ENCODE measurements at regions not wholly inside any gene's neighbourhood (a gene's known extent, or its start where the extent isn't known, plus 50 kb on each side); places are given as distances from the start of the nearest gene placed in this dataset.
"Not testable (repeated sequence)": the region's sequence is repeated elsewhere in the genome, so short reads cannot be mapped to it uniquely, and the experiment has no call there.

- no peak for DNase-seq
Observed at GRCh38 chrX:85808217-85808616, 239.1 kb downstream of the CHM start.

- DNase-seq: not testable (repeated sequence)
Observed at GRCh38 chrX:85772391-85772790, 275.0 kb downstream of the CHM start.

GRCh38 chrX:85765651-85766050 lies 281.7 kb downstream of the CHM start:
- DNase-seq: no peak

DNA sequence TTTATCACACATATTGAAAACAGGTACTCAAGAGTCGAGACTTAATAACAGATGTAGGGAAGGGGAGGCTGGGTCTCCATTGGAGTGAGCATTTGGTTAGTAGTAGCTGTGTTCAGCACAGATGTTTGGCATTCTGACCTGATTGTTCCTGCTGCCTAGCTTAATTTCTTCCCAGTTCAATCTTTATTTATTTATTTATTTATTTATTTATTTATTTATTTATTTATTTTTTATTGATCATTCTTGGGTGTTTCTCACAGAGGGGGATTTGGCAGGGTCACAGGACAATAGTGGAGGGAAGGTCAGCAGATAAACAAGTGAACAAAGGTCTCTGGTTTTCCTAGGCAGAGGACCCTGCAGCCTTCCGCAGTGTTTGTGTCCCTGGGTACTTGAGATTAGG lies 324.3 kb downstream of the CHM start:
- not testable (repeated sequence) for DNase-seq

DNA sequence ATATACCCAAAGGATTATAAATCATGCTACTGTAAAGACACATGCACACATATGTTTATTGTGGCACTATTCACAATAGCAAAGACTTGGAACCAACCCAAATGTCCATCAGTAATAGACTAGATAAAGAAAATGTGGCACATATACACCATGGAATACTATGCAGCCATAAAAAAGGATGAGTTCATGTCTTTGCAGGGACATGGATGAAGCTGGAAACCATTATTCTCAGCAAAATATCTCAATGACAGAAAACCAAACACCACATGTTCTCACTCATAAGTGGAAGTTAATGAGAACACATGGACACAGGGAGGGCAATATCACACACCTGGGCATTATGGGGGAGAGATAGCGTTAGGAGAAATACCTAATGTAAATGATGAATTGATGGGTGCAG lies 323.8 kb upstream of the POF1B start:
- DNase-seq: not testable (repeated sequence)

- DNase-seq: no peak
Observed at GRCh38 chrX:85698921-85699320, 319.5 kb upstream of the POF1B start.

GRCh38 chrX:85685843-85686242 lies 306.4 kb upstream of the POF1B start:
- DNase-seq: no peak

DNA sequence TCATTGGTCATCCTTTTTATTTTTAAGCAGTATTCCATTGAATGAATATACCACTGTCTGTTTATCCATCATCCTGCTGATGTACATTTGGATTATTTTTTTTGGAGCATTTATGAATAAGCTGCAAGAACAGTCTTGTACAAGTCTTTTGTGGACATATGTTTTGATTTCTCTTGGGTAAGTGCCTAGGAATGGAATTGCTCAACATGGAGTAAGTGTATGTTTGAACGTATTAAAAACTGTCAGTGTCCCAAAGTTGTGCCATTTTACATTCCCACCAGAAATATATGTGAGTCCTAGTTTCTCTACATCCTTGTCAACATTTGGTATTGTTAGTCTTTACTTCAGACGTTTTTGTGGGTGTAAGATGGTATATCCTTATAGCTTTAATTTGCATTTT lies 287.0 kb upstream of the POF1B start:
- DNase-seq: no peak

- DNase-seq: not testable (repeated sequence)
Observed at GRCh38 chrX:85663970-85664369, 284.5 kb upstream of the POF1B start.

DNA sequence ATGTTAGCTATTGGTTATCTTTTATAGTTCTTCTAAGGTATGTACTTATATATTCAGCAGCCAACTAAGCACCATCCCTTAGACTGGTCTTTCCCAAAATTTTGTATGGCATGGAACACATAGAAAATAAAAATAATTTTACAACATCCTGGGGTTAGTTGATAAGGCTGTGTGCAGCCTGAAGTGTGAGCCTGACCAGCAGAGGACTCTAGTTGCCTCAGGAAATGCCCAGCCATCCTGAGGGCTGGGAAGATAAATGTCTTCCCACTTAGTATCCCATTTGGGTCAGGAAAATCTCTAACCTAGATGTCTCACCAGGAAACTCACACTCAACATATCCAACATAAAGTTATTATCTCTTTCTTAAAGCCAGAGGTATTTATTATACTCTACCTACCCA lies 251.4 kb upstream of the POF1B start:
- no peak for DNase-seq

GRCh38 chrX:85627363-85627762 lies 247.9 kb upstream of the POF1B start:
- peak; percentile 0 for DNase-seq

- DNase-seq: no peak
Observed at GRCh38 chrX:85622635-85623034, 243.2 kb upstream of the POF1B start.

GRCh38 chrX:85620466-85620865 lies 241.0 kb upstream of the POF1B start:
- peak; percentile 24 for DNase-seq

- no peak for DNase-seq
Observed at GRCh38 chrX:85619962-85620361, 240.5 kb upstream of the POF1B start.

DNA sequence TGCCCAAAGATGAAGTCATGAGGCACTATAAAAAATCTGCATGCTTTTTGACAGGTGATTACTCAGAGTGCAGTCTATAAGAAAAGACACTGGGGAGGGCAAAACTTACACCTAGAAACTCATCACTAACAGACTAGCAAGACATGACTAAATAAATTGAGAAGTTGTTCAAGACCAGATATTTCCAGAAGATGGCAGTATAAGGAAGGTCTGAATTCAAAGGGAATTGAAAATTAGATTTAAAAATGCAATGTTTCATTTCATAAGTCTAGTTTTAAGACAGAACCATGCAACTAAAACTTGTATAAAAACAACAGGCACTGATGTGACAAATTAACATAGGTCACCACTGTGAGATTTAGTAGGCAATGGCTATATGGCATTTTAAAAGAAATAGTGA lies 232.5 kb upstream of the POF1B start:
- no peak for DNase-seq

DNA sequence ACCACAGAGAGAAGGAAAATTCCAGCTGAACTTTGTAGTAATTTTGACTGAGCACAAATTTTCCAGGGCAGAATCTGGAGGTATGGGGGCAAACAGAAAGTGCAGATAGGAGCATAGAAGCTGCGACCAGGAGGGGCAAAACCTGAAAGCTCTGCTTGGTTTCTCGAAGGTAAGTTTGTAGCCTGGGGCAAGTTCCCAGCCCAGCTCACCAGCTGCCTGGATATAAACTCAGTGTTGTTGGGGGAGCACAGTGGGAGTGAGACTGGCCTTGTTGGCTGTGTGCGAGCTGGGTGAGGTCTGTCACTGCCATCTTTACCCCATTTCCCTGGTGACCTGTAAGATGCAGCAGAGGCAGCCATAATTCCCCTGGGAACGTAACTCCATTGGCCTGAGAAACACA lies 213.5 kb upstream of the POF1B start:
- DNase-seq: no peak

GRCh38 chrX:85591536-85591935 lies 212.1 kb upstream of the POF1B start:
- DNase-seq: no peak

- DNase-seq: no peak
Observed at GRCh38 chrX:85590638-85591037, 211.2 kb upstream of the POF1B start.

DNA sequence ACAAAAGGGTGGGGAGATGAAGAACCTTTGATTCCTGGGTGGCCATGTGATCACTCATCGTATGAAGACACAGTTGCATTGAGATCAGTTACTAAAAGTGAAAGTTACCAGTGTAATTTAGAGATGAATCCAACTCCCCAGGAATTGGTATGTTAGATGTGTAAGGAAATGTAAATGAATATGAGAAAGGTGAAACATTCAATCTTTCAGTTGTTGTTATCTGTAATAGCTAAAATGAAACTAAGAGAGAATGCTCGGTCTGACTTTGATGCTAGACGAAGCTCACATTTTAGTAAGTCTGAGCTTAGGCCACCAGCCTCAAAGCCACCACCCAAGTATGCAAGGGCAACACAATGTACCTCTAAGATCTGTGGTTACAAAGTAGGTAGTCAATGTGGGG lies 194.3 kb upstream of the POF1B start:
- no peak for DNase-seq

- DNase-seq: no peak
Observed at GRCh38 chrX:85570496-85570895, 191.0 kb upstream of the POF1B start.

DNA sequence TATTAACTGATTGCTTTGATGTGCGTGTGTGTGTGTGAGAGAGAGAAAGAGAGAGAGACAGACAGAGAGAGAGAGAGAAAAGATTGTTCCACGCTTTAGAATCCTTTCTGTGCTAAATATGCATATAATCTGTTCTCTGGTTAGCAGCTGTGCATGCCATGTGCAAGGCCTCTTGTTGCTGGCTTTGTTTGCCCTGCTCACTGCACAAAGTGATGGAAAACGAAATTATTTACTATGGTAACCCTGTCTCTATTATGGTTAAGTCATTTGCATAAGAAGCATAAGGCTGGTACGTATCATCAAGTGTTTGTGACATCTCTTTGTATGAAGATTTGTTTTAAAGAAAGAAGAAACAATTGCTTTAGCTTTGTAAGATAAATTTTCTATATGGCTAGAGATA lies 190.2 kb upstream of the POF1B start:
- DNase-seq: peak; percentile 37

DNA sequence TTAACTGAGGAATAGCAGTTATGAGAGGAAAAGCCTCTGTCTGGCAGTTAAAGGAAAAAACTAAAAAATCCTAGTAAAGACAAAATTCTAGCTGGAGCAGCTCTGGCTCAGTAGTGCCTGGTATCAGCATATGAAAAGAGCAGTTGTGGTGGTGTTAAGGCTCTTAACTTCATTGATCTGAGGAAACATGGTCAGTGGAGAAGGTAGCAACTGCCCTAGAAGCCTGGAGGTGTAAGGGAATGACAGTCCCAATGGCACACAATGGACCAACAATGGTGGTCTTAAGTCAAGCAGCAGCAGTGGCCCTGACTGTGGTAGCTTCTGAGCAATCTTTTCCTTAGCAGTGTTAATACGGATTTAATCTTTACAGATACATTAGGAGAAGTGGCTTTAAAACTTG lies 189.6 kb upstream of the POF1B start:
- no peak for DNase-seq

- no peak for DNase-seq
Observed at GRCh38 chrX:85561231-85561630, 181.8 kb upstream of the POF1B start.

DNA sequence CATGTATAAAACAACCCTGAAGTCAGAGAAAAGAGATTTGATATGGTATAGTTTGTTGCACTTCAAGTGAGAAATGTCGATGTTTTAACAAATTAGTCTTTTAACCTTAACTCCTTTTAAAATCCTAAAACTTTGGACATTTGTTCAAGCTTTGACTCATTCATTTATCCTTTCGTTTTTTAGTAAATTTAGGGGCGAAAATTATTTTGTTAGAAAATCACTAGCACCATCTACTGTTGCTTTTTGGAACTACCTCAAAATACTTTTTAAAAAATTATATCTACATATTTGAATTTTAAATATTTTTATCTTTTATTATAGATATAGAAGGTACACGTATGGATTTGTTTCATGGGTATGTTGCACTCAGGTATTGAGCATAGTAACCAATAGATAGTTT lies 165.1 kb upstream of the POF1B start:
- no peak for DNase-seq

DNA sequence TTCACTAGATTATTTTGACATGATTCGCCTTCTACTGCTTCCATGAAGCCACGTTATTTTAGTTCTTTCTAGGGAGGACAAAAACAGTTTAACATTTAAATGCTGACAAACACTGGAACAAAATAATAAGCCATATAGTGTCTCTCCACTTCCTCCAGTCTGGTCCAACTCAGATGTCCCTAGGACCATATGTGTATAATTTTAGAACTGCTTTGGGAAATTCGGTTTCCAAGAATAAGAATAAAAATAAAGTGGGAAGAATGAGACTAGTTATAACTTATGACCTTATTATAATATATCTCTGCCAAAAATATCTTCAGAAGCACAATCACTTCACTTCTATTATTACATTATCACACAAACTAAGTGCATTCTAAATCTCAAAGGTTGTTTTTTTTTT lies 164.4 kb upstream of the POF1B start:
- no peak for DNase-seq

DNA sequence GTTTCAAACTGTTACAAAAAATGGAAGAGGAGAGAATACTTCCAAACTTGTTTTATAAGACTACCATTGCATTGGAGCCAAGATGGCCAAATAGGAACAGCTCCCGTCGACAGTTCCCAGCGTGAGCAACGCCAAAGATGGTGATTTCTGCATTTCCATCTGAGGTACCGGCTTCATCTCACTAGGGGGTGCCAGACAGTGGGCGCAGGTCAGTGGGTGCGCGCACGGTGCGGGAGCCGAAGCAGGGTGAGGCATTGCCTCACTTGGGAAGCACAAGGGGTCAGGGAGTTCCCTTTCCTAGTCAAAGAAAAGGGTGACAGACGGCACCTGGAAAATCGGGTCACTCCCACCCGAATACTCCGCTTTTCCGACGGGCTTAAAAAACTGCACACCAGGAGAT lies 149.7 kb upstream of the POF1B start:
- peak; percentile 25 for DNase-seq

All from NCI-H1092 (cell line).